Smooth muscle cell (in vitro differentiated cells): ENCODE measurements at regions not wholly inside any gene's neighbourhood (a gene's known extent, or its start where the extent isn't known, plus 50 kb on each side); places are given as distances from the start of the nearest gene placed in this dataset.

Experiments used
- DNase-seq: peaks from one replicate; lab custom pipeline; 2025; ENCODE audit not compliant: unreplicated experiment; lab: John Stamatoyannopoulos, UW
- H2AFZ ChIP-seq: fragments of 200-600 bp; sonication (generic); 2 replicates; pipeline ENCODE4 v1.6.0; 2016; ENCODE audit warnings: antibody characterized with exemption, low read depth, mild to moderate bottlenecking
- H3F3A ChIP-seq: fragments of 200-600 bp; sonication (generic); 2 replicates; pipeline ENCODE4 v1.6.0; 2017; ENCODE audit warnings: antibody characterized with exemption, low read depth
- H3K27ac ChIP-seq: fragments of 200-600 bp; sonication (generic); 2 replicates; pipeline ENCODE4 v1.5.1; 2016; ENCODE audit warnings: low read depth, mild to moderate bottlenecking
- H3K27me3 ChIP-seq: fragments of 200-600 bp; sonication (generic); 2 replicates; pipeline ENCODE4 v1.6.1; 2016; ENCODE audit warnings: low read depth, mild to moderate bottlenecking
- H3K36me3 ChIP-seq: fragments of 200-600 bp; sonication (generic); 2 replicates; pipeline ENCODE4 v1.5.1; 2016; ENCODE audit warnings: low read depth
- H3K4me1 ChIP-seq: fragments of 200-600 bp; sonication (generic); 2 replicates; pipeline ENCODE4 v1.5.1; 2016; ENCODE audit warnings: low read depth
- H3K4me2 ChIP-seq: fragments of 200-600 bp; sonication (generic); 2 replicates; pipeline ENCODE4 v1.6.0; 2016; ENCODE audit warnings: mild to moderate bottlenecking
- H3K4me3 ChIP-seq: fragments of 200-600 bp; sonication (generic); 2 replicates; pipeline ENCODE4 v1.5.1; 2016; ENCODE audit warnings: mild to moderate bottlenecking
- H3K79me2 ChIP-seq: fragments of 200-600 bp; sonication (generic); 2 replicates; pipeline ENCODE4 v1.6.0; 2016; ENCODE audit warnings: low read depth, mild to moderate bottlenecking
- H3K9ac ChIP-seq: fragments of 200-600 bp; sonication (generic); 2 replicates; pipeline ENCODE4 v1.6.0; 2016; ENCODE audit warnings: low read depth
- H3K9me3 ChIP-seq: fragments of 200-600 bp; sonication (generic); replicated peaks from 2 replicates; pipeline ENCODE4 v1.5.1; 2016; ENCODE audit warnings: low read depth
- H4K20me1 ChIP-seq: fragments of 200-600 bp; sonication (generic); 2 replicates; pipeline ENCODE4 v1.6.0; 2016; ENCODE audit warnings: low read depth
- CTCF ChIP-seq: fragments of 200-600 bp; sonication (generic); IDR thresholded peaks from 2 replicates; pipeline ENCODE4 v1.5.1; 2017; ENCODE audit warnings: borderline replicate concordance, mild to moderate bottlenecking, antibody characterized with exemption; ENCODE audit not compliant: insufficient read depth, poor library complexity, severe bottlenecking
- WGBS: methylation state at CpG from one replicate; pipeline ENCODE4 v1.1.7; 2016; ENCODE audit warnings: low lambda C conversion rate; 5-methylcytosine and 5-hydroxymethylcytosine counted together

GRCh38 chr10:37634351-37634880 is 223.0 kb downstream of the ZNF248 start:
- 91% methylated on average over 20 of the region's 20 CpGs for WGBS
- H4K20me1 ChIP-seq = no peaks in the 10 kb centered on the region
- H3K4me1 ChIP-seq = no peaks in the 10 kb centered on the region
- no peak for DNase-seq
- H3K9me3 ChIP-seq = no peaks in the 10 kb centered on the region
- H3K4me2 ChIP-seq = no peak overlapping the region
- H3K27ac ChIP-seq = no peak overlapping the region
- H3F3A ChIP-seq = no peaks in the 10 kb centered on the region
- no peak for TF ChIP-seq CTCF
- no peak overlapping the region for H3K9ac ChIP-seq
- no peaks in the 10 kb centered on the region for H3K79me2 ChIP-seq
- no peaks in the 10 kb centered on the region for H3K27me3 ChIP-seq
- H3K4me3 ChIP-seq = no peak overlapping the region
- H3K36me3 ChIP-seq = no peaks in the 10 kb centered on the region
- H2AFZ ChIP-seq = no peak overlapping the region

- Histone ChIP-seq H3K36me3 (no peaks in the 10 kb centered on the region), H3K27me3 (no peaks in the 10 kb centered on the region), H3K4me2 (no peak overlapping the region), H3K4me3 (no peak overlapping the region), H3K27ac (no peak overlapping the region), H3F3A (no peaks in the 10 kb centered on the region), H3K79me2 (no peaks in the 10 kb centered on the region), H3K4me1 (no peaks in the 10 kb centered on the region), H4K20me1 (no peaks in the 10 kb centered on the region), H3K9me3 (no peaks in the 10 kb centered on the region), H3K9ac (no peak overlapping the region), H2AFZ (no peak overlapping the region)
- 72% methylated on average over 2 of the region's 2 CpGs for WGBS
- DNase-seq = no peak
- TF ChIP-seq CTCF = no peak
Measured at GRCh38 chr10:37632641-37633040, 224.8 kb downstream of the ZNF248 start.

- Histone ChIP-seq H3K4me3 (no peak overlapping the region), H3K4me2 (no peak overlapping the region), H4K20me1 (no peaks in the 10 kb centered on the region), H3K9me3 (peaks cover 3% of the 10 kb centered on the region), H3K79me2 (no peaks in the 10 kb centered on the region), H3K9ac (no peak overlapping the region), H3K27ac (no peak overlapping the region), H3F3A (no peaks in the 10 kb centered on the region), H3K4me1 (no peaks in the 10 kb centered on the region), H3K36me3 (no peaks in the 10 kb centered on the region), H2AFZ (no peak overlapping the region), H3K27me3 (no peaks in the 10 kb centered on the region)
- no peak for TF ChIP-seq CTCF
- no peak for DNase-seq
- 77% methylated on average over 5 of the region's 5 CpGs for WGBS
Measured at GRCh38 chr10:37623506-37623905, 233.9 kb downstream of the ZNF248 start.

GRCh38 chr10:37619336-37619735 is 238.1 kb downstream of the ZNF248 start:
- no peak for DNase-seq
- Histone ChIP-seq H4K20me1 (no peaks in the 10 kb centered on the region), H3K79me2 (no peaks in the 10 kb centered on the region), H3K27ac (no peak overlapping the region), H3K27me3 (no peaks in the 10 kb centered on the region), H3K4me3 (no peak overlapping the region), H3K36me3 (no peaks in the 10 kb centered on the region), H3K4me2 (no peak overlapping the region), H3K4me1 (no peaks in the 10 kb centered on the region), H3K9ac (no peak overlapping the region), H3K9me3 (peaks cover 12% of the 10 kb centered on the region), H2AFZ (no peak overlapping the region), H3F3A (no peaks in the 10 kb centered on the region)
- no peak for TF ChIP-seq CTCF
- WGBS = 41% methylated on average over 3 of the region's 3 CpGs
